Ramos (cell line): ENCODE measurements at regions not wholly inside any gene's neighbourhood (a gene's known extent, or its start where the extent isn't known, plus 50 kb on each side); places are given as distances from the start of the nearest gene placed in this dataset.

Experiments used
- in situ Hi-C: fragments of 300-500 bp; cut with MboI; formaldehyde crosslinking; loops from one replicate; pipeline ENCODE4 v1.14.3; 2022; ENCODE audit warnings: low sequenced_read_pairs; ENCODE audit not compliant: unreplicated experiment

DNA sequence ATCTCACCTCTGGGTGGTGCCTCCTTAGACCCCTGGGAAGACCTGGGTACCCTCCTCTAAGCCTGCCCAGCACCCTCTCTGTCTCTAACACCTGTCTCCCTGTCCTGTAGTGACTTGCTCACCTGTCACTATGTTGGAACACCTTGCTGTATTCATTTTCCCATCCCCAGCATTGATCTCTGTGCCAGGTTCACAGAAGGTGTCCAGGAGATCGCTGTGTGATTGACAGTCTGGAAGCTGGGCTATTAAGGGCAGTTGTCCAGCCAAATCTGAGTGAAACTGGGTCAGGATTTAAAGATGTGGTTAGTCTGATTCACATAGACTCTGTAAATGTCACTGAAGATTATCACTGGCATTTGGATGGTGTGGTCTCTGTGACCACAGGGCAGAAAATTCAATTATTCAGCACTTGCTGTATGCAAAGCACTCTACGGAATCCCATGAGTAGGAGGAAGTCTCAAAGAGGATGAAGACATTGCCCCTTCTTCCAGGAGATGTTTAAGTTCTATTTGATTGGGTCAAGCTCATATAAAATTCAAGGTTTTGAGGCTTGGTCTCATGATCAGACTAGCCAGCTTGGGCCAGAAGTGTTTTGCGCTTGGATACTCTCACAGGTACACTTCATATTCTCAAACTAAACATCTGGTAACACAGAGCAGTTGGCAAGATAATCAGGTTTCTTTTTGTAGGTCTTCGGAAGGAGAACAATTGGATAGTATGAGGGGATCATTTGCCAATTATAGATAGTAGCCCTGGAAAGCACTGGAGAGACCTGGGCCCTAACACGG, 57.8 kb upstream of the TAGAP start:
- in situ Hi-C loops = loop anchor here (5.0 to 25.0 kb wide), 4 partner anchors 60 to 865 kb away; partner anchors contain the start of genes EZR and TAGAP

DNA sequence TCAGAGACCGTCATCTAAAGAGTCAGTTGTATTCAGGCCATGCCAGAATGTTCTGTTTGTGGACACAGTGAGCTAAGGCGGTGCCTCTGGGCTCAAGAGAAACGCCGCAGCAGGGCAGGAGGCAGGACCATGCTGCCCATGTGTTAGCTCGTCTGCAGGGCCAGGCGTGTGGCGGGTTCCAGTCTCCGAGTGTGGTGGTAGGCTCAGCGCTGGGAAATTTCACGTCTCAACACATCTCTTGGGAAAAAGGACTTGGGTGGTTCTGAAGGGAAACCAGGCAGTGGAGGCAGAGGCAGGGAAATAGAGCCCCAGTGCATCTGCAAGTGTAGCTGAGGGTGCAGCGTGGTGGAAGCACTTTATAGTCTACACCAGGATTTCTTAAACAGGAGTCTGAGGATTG, 56.9 kb upstream of the TAGAP start:
- in situ Hi-C loops = loop anchor here (5.0 to 25.0 kb wide), 4 partner anchors 59 to 864 kb away; partner anchors contain the start of genes EZR and TAGAP

DNA sequence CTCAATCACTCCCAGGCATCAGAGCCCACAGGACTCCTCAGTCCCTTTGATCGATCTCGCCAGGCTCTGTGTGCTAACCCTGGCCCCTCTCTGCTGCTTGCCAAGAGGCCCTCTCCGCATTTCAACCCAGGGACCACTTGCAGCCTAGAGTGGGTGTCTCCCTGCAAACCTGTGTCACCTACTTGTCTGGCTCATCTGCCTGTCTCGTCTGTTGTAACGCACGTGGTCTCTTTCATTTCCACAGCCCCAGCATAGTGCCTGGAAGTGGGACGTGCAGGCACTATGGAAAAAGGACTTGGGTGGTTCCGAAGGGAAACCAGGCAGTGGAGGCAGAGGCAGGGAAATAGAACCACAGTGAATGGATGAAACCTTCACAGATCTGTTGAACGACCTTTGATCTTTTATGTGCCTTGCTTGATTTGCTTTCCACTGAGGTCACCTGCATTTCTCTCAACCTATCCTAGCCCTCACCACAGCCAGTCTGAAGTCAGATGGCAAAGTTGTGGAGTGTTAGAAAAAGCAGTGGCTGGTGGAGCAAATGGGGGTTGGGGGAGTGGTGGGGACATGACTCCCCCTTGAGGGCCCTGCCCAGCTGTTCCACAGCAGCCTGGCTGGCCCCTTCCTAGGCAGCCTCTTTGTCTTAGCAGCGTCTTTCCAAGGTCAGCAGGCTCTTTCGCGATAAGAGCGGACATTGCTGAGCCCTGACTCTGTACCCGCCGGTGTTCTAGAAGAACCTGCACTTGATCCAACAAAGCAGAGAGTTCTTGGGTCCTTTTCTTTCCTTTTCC, 55.8 kb upstream of the TAGAP start:
- in situ Hi-C loops = loop anchor here (5.0 to 25.0 kb wide), 4 partner anchors 58 to 863 kb away; partner anchors contain the start of genes EZR and TAGAP

DNA sequence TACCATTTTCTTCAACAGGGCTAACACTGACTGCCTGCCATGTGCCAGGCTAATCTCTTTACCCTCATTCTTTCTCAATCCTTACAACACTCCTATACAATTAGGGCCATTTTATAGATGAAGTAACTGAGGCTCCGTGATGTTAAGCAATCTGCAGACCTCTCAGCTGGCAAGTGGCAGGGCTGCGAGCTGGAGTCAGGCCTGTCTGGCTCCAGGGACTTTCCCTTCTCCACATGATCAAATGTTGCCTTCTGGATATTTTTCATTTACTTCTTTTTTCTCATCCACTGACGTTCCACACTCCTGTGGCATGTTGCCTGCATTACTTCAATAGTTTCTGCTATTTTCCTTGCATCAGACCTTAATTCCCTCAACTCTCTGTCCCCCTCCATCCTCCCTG, 55.2 kb upstream of the TAGAP start:
- in situ Hi-C loops = loop anchor here (5.0 to 25.0 kb wide), 5 partner anchors 58 to 1538 kb away; partner anchors contain the start of genes EZR and TAGAP

DNA sequence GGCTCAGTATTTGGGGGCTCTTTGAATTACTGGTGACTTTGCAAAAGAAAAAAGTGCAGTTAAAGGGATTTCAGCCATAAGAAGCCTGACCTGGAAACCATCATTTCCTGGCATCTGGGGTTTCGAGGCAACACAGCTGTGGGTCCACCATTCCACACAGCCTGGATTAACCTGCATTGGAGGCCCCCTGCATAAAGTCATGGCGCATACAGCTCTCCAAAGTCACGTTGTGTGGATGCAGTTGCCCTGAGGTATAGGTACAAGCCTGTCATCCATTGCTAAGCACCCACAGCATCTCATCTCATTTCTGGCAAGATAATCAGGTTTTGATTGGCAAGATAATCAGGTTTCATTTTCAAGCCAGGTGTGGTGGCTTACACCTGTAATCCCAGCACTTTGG, 54.5 kb upstream of the TAGAP start:
- in situ Hi-C loops = loop anchor here (25.0 kb wide), 1 partner anchor 1537 kb away; no protein-coding TSS in a partner anchor

DNA sequence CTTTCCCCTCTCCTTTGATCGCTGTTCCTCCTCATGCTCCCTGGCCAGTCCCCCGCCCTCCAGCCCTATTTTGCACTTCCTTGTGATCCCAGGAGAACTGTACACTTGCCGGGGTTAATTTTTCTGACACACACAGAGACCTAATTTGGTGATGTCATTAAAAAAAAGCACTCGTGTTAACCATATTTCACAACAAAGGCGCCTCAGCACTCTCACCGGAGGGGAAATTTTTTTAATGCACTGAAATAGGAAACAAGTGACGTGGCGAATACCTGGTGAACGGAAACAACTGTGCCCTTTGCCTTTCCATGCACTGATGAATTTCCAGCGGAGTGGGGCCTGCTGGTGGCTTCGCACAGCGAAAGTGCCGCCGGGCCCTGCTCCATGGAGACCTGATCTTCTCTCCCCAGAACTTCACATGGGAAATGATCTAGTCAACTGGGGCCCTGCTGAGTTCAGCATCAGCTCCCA, 53.9 kb upstream of the TAGAP start:
- in situ Hi-C loops = loop anchor here (25.0 kb wide), 1 partner anchor 1536 kb away; no protein-coding TSS in a partner anchor

DNA sequence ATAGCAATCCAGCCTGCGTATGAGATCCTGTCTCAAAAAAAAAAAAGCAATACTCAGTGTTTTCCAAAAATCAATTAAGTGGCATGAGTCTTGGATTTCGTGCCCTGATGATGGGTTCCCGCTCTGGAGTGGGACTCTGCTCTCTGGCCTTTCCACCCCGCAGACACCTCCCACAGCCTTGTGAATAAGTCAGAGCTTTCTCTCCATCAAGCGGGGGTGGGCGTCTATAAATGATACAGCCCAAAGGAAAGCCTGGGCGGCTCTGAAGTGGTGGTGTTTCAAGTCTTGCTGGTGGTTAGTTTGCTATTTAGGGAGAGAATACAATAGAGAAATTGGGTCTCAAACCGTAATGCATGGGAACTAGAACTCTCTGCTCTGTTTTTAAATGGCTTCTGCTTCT, 52.5 kb upstream of the TAGAP start:
- in situ Hi-C loops = loop anchor here (25.0 kb wide), 1 partner anchor 1535 kb away; no protein-coding TSS in a partner anchor

DNA sequence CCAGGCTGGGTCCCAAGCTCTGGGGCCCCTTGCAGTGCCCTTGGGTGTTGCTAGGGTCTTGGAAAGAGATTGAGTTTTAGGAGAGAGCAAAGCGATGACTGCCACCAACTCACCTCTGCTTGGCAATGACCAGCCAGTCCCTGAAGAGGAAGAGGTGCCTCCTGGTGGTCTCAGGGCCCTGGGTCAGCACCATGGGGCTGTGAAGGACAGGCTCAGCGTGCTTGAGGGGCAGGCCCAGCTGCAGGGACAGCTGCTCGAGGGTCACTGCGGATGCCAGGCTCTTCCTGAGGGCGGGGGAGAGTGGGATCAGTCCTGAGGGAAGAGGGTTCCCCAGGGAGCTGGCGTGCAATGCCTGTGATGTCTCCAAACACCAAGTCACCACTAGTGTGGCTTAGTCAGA, 50.8 kb upstream of the TAGAP start:
- in situ Hi-C loops = loop anchor here (25.0 kb wide), 1 partner anchor 1533 kb away; no protein-coding TSS in a partner anchor

DNA sequence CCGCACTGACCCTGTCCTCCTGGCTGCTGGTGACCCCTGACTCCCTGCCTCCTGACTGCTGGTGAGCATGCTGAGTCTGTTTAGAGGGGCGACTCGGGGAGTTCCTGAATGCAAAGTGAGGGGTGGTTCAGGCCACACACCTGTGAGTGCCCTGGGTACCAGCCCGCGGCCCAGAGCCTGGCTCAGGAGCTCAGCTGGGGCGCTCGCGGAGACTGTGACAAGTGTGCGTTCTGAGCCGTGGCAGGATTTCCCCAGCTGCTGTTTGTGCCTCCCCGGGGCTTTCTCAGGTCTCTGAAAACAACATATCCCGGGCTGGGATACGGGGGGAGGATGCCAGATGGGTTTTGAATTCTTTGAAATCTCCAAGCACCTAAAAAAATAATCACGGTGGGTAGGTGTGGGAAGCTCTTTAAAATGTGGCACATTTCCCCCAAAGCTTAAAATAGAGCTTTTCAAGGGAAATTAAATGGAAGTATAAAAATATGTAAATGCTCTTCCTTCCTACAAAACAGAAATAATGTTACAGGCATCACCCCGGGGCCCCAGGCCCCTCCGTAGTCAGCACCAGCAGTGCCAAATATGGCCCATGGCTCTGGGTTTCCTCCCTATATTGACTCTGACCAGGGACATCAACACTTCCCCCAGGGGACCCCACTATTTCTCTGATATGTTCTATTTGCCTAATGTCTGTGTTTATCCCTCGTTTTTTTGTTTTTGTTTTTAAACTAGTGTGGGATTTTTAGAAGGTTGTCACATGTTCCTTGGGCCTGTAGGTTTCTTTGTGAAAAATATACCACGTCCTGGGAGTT, 49.9 kb upstream of the TAGAP start:
- in situ Hi-C loops = loop anchor here (25.0 kb wide), 1 partner anchor 1532 kb away; no protein-coding TSS in a partner anchor
